SK-N-SH (cell line): ENCODE measurements at regions not wholly inside any gene's neighbourhood (a gene's known extent, or its start where the extent isn't known, plus 50 kb on each side); places are given as distances from the start of the nearest gene placed in this dataset.

Source experiments
- CTCF ChIA-PET: fragments of 300-600, 350-600 bp; formaldehyde crosslinking; extraction: SDS; loops from one replicate; lab custom pipeline; 2021; lab: Yijun Ruan, JAX
- POLR2A ChIA-PET: fragments of 350-600 bp; sonication (Branson Sonifier 250); formaldehyde crosslinking; extraction: SDS; loops from one replicate; lab custom pipeline; 2020; ENCODE audit warnings: antibody characterized with exemption, inconsistent platforms; lab: Yijun Ruan, JAX
- DNase-seq: peaks from one replicate; pipeline ENCODE4 v3.0.0; 2012
- H2AFZ ChIP-seq: fragments of 200-600 bp; sonication (generic); 2 replicates; pipeline ENCODE4 v1.8.1; 2016; ENCODE audit warnings: antibody characterized with exemption, mild to moderate bottlenecking, low read depth
- H3F3A ChIP-seq: fragments of 200-600 bp; sonication (generic); replicated peaks from 2 replicates; pipeline ENCODE3; 2016; ENCODE audit warnings: antibody characterized with exemption, mild to moderate bottlenecking; ENCODE audit not compliant: insufficient read depth
- H3K27ac ChIP-seq, 2 experiments: fragments of 200-500 bp in 1 of 2; fragments of 200-600 bp in 1 of 2; sonication (Bioruptor generic) in 1 of 2; sonication (generic), shearing (Covaris generic) in 1 of 2; 2 replicates each; pipeline versions ENCODE4 v1.5.1 to v1.6.1; 2014 to 2016; ENCODE audit warnings: low read depth in 2 of 2, inconsistent platforms in 1 of 2, low read length in 1 of 2, mild to moderate bottlenecking in 1 of 2, mixed read lengths in 1 of 2
- H3K27me3 ChIP-seq: fragments of 200-600 bp; sonication (generic), shearing (Covaris generic); 2 replicates; pipeline ENCODE4 v1.6.1; 2016; ENCODE audit warnings: mixed run types; ENCODE audit not compliant: insufficient read depth
- H3K36me3 ChIP-seq, 2 experiments: fragments of 200-500 bp in 1 of 2; fragments of 200-600 bp in 1 of 2; sonication (Bioruptor generic) in 1 of 2; sonication (generic) in 1 of 2; replicated peaks in 1 of 2; 2 replicates each; pipeline versions ENCODE3 to v1.5.1; 2014 to 2016; ENCODE audit warnings: low read length in 1 of 2, mild to moderate bottlenecking in 1 of 2; ENCODE audit not compliant: insufficient read depth in 2 of 2, control insufficient read depth in 1 of 2
- H3K4me1 ChIP-seq, 2 experiments: fragments of 200-500 bp in 1 of 2; fragments of 200-600 bp in 1 of 2; sonication (Bioruptor generic) in 1 of 2; sonication (generic), shearing (Covaris generic) in 1 of 2; 2 replicates each; pipeline versions ENCODE4 v1.5.1 to v1.6.1; 2014 to 2016; ENCODE audit warnings: low read depth in 1 of 2, low read length in 1 of 2, mixed run types in 1 of 2; ENCODE audit not compliant: insufficient read depth in 2 of 2, control insufficient read depth in 1 of 2
- H3K4me2 ChIP-seq: fragments of 200-600 bp; sonication (generic), shearing (Covaris generic); 2 replicates; pipeline ENCODE4 v1.6.1; 2017; ENCODE audit warnings: mixed run types
- H3K4me3 ChIP-seq, 2 experiments: fragments of 200-500 bp in 1 of 2; fragments of 200-600 bp in 1 of 2; sonication (Bioruptor generic) in 1 of 2; sonication (generic), shearing (Covaris generic) in 1 of 2; 2 replicates each; pipeline versions ENCODE4 v1.5.1 to v1.8.1; 2014 to 2016; ENCODE audit warnings: low read depth in 2 of 2, inconsistent platforms in 1 of 2, low read length in 1 of 2, mild to moderate bottlenecking in 1 of 2, mixed read lengths in 1 of 2, moderate library complexity in 1 of 2
- H3K79me2 ChIP-seq: fragments of 200-600 bp; sonication (generic); 2 replicates; pipeline ENCODE4 v1.8.1; 2017; ENCODE audit warnings: mild to moderate bottlenecking; ENCODE audit not compliant: insufficient read depth
- H3K9ac ChIP-seq: fragments of 200-600 bp; sonication (generic); 2 replicates; pipeline ENCODE4 v1.6.1; 2017; ENCODE audit warnings: mixed run types
- H3K9me2 ChIP-seq: fragments of 200-600 bp; sonication (generic); 2 replicates; pipeline ENCODE4 v1.6.1; 2017; ENCODE audit warnings: mixed run types
- H3K9me3 ChIP-seq: fragments of 200-600 bp; sonication (generic); 2 replicates; pipeline ENCODE4 v1.6.1; 2017; ENCODE audit warnings: mixed run types, mild to moderate bottlenecking, moderate library complexity
- H4K20me1 ChIP-seq: fragments of 200-600 bp; sonication (generic); 2 replicates; pipeline ENCODE4 v1.6.1; 2017; ENCODE audit warnings: mild to moderate bottlenecking, mixed run types; ENCODE audit not compliant: insufficient read depth
- EP300 ChIP-seq, 2 experiments: IDR thresholded peaks; 2 replicates each; pipeline versions ENCODE4 v1.4.0 to v1.6.1; 2012; ENCODE audit warnings: borderline replicate concordance in 1 of 2, low read depth in 1 of 2, low read length in 1 of 2
- FOSL2 ChIP-seq: IDR thresholded peaks from 2 replicates; pipeline ENCODE4 v1.4.0; 2012; ENCODE audit warnings: low read depth, mild to moderate bottlenecking, moderate library complexity, borderline replicate concordance
- FOXM1 ChIP-seq: IDR thresholded peaks from 2 replicates; pipeline ENCODE4 v1.4.0; 2012; ENCODE audit warnings: low read depth, mild to moderate bottlenecking
- JUND ChIP-seq: IDR thresholded peaks from 2 replicates; pipeline ENCODE4 v1.4.0; 2012
- MEF2A ChIP-seq: IDR thresholded peaks from 2 replicates; pipeline ENCODE4 v1.4.0; 2012; ENCODE audit warnings: low read depth, borderline replicate concordance
- MXI1 ChIP-seq: IDR thresholded peaks from 2 replicates; pipeline ENCODE4 v1.6.1; 2012; ENCODE audit warnings: mild to moderate bottlenecking, low read depth, low read length, improper control_type of control experiment
- NFIC ChIP-seq: IDR thresholded peaks from 2 replicates; pipeline ENCODE4 v1.4.0; 2012; ENCODE audit warnings: borderline replicate concordance
- POLR2AphosphoS5 ChIP-seq: IDR thresholded peaks from 2 replicates; pipeline ENCODE4 v1.6.1; 2012; ENCODE audit warnings: low read depth, low read length
- RFX5 ChIP-seq: IDR thresholded peaks from 2 replicates; pipeline ENCODE4 v1.6.1; 2012; ENCODE audit warnings: mild to moderate bottlenecking, improper control_type of control experiment, low read length
- RXRA ChIP-seq: IDR thresholded peaks from 2 replicates; pipeline ENCODE4 v1.4.0; 2012; ENCODE audit warnings: low read depth, mild to moderate bottlenecking, borderline replicate concordance
- TAF1 ChIP-seq: IDR thresholded peaks from 2 replicates; pipeline ENCODE4 v1.6.1; 2012; ENCODE audit warnings: low read depth, mild to moderate bottlenecking, low read length, moderate library complexity, borderline replicate concordance
- TCF12 ChIP-seq: IDR thresholded peaks from 2 replicates; pipeline ENCODE4 v1.4.0; 2012
- TEAD4 ChIP-seq: IDR thresholded peaks from 2 replicates; pipeline ENCODE4 v1.4.0; 2012; ENCODE audit warnings: mild to moderate bottlenecking, borderline replicate concordance; ENCODE audit not compliant: insufficient read depth
- WGBS: methylation state at CpG from one replicate; pipeline ENCODE4 v1.1.6; 2017; ENCODE audit warnings: low lambda C conversion rate; 5-methylcytosine and 5-hydroxymethylcytosine counted together
- TF ChIP-seq, protein P1 (sequence below): fragments of 150-350 bp; IDR thresholded peaks from 2 replicates; pipeline ENCODE4 v1.6.1; 2016; ENCODE audit warnings: mild to moderate bottlenecking, low read depth, low read length
- TF ChIP-seq, protein P2 (sequence below): IDR thresholded peaks from 2 replicates; pipeline ENCODE4; 2012
- TF ChIP-seq, protein P3 (sequence below): IDR thresholded peaks from 2 replicates; pipeline ENCODE4 v1.4.0; 2012; ENCODE audit warnings: low read depth

DNA sequence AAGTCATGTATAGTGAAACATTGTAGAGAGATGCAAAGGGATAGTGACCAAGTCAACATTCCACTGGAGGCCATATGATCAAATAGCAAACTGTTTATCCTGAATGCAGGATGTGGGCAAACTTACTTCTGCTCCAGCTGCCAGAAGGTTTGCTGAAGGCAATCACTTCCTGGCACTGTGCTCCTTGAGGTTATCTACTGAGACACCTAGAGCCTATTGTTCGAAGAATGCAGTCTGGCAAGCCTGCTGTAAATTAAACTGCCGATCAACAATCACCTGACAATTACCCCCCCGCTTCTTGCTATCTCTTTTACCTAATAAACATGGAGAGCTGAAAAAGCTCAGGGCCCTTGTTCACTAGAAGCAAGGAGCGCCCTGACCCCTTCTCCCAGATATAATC lies 139.4 kb upstream of the B3GALT2 start (continued):
- TF ChIP-seq, protein P1, sequence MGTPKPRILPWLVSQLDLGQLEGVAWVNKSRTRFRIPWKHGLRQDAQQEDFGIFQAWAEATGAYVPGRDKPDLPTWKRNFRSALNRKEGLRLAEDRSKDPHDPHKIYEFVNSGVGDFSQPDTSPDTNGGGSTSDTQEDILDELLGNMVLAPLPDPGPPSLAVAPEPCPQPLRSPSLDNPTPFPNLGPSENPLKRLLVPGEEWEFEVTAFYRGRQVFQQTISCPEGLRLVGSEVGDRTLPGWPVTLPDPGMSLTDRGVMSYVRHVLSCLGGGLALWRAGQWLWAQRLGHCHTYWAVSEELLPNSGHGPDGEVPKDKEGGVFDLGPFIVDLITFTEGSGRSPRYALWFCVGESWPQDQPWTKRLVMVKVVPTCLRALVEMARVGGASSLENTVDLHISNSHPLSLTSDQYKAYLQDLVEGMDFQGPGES: no peak
- TF ChIP-seq RXRA: no peak
- TF ChIP-seq MXI1: no peak
- TF ChIP-seq, protein P2, sequence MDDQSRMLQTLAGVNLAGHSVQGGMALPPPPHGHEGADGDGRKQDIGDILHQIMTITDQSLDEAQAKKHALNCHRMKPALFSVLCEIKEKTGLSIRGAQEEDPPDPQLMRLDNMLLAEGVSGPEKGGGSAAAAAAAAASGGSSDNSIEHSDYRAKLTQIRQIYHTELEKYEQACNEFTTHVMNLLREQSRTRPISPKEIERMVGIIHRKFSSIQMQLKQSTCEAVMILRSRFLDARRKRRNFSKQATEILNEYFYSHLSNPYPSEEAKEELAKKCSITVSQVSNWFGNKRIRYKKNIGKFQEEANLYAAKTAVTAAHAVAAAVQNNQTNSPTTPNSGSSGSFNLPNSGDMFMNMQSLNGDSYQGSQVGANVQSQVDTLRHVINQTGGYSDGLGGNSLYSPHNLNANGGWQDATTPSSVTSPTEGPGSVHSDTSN: no peak
- TF ChIP-seq MEF2A: no peak
- no peak for TF ChIP-seq FOXM1
- TF ChIP-seq, all 33 proteins: peak for 0

DNA sequence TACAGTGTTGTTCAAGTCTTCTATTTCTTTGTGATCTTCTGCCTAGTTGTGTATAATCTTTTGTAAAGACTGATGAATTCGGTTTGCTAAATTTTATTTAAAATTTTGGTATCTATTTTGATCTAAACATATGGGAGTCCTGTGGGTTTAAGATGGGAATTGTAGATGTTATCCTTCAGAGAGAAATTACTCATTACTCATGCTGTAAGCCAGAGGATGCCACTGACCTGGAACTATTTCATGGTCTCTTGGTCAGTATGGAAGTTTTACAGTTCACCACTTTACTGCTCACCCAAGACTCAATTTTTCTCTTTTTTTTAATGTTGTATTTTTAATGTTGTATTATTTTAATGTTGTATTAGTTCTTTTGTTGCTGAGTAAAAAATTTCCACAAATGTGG lies 138.6 kb upstream of the B3GALT2 start:
- no peak for TF ChIP-seq FOXM1
- TF ChIP-seq JUND: 0 out of 2 replicates have a peak, but pooled peaks have one; percentile 30
- TF ChIP-seq, protein P2: peak; percentile 31; the same call in 1 of the 2 replicates
- TF ChIP-seq, protein P3, sequence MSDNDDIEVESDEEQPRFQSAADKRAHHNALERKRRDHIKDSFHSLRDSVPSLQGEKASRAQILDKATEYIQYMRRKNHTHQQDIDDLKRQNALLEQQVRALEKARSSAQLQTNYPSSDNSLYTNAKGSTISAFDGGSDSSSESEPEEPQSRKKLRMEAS: no peak
- peak; percentile 47 for TF ChIP-seq TCF12
- Histone ChIP-seq H3F3A (peaks cover 10% of the 10 kb centered on the region), H3K79me2 (no peaks in the 10 kb centered on the region), H3K9me3 (no peaks in the 10 kb centered on the region), H3K4me3 (no peak overlapping the region), H3K4me1 (peaks cover 0 to 5% of the 10 kb centered on the region in 2 experiments; a peak in 2 of 4 replicates), H3K9ac (no peak overlapping the region), H3K27ac (peak overlapping the region; percentile 37 to 70; a peak in 2 of 4 replicates), H3K36me3 (peaks cover 0 to 3% of the 10 kb centered on the region in 2 experiments), H3K4me2 (no peak overlapping the region), H2AFZ (no peak overlapping the region), H3K27me3 (no peaks in the 10 kb centered on the region), H4K20me1 (no peaks in the 10 kb centered on the region), H3K9me2 (no peaks in the 10 kb centered on the region)
- CTCF ChIA-PET: no interaction called here
- POLR2A ChIA-PET: no interaction called here
- 7% methylated on average over 1 of the region's 1 CpG for WGBS
- no peak for DNase-seq

DNA sequence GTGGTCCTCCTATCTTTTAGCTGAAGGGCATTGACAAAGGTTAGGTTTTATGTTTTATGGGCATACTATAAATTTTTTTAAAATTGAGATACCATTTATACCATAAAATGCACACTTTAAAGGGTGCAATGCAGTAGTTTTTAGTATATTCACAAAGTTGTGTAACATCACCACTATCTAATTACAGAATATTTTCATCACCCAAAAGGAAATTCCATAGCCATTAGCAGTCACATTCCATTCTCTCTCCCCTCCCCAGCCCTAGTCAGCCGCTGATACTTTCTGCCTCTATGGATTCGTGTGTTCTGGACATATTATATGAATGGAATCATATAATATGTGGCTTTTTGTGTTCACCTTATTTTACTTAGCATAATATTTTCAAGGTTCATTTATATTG lies 135.8 kb upstream of the B3GALT2 start:
- no peak for DNase-seq
- Histone ChIP-seq H3K27me3 (no peaks in the 10 kb centered on the region), H2AFZ (peak overlapping the region; percentile 74)

More for the DNA sequence above, 135.8 kb upstream of the B3GALT2 start:
- H3K4me2 ChIP-seq: 0 out of 2 replicates have a peak overlapping the region, but pooled peaks have one; percentile 5
- H3K79me2 ChIP-seq: no peaks in the 10 kb centered on the region
- ChIA-PET POLR2A (no interaction called here), CTCF (interaction anchor here (1.1 kb wide), 1 partner anchor 17 kb away, joined by 3 read pairs; no protein-coding TSS in a partner anchor)
- no peak overlapping the region for H3K9ac ChIP-seq
- H3K4me3 ChIP-seq: no peak overlapping the region
- H3K4me1 ChIP-seq: peaks cover 0 to 5% of the 10 kb centered on the region in 2 experiments; a peak in 2 of 4 replicates
- peaks cover 10% of the 10 kb centered on the region for H3F3A ChIP-seq
- H3K27ac ChIP-seq: peak overlapping the region; percentile 39 to 56; a peak in 2 of 4 replicates
- no peaks in the 10 kb centered on the region for H4K20me1 ChIP-seq
- H3K36me3 ChIP-seq: no peaks in the 10 kb centered on the region
- no peaks in the 10 kb centered on the region for H3K9me2 ChIP-seq
- WGBS: 8% methylated on average over 2 of the region's 2 CpGs
- TF ChIP-seq TEAD4: peak; percentile 39; the same call in 1 of the 2 replicates
- TF ChIP-seq MXI1: no peak
- peak; percentile 33 for TF ChIP-seq TCF12
- TF ChIP-seq TAF1: no peak
- TF ChIP-seq JUND: peak; percentile 71
- peak; percentile 57; the same call in 1 of the 2 replicates for TF ChIP-seq FOSL2
- TF ChIP-seq EP300 (IDR thresholded peaks at IDR 0.05; ENCODE audit: borderline replicate concordance in 1 of 2, low read depth in 1 of 2, low read length in 1 of 2): peak in 1 of 2 experiments; percentile 52; a peak in 1 of 4 replicates
- TF ChIP-seq, protein P2: peak; percentile 19; the same call in 1 of the 2 replicates
- peak; percentile 36; the same call in 1 of the 2 replicates for TF ChIP-seq NFIC
- no peak for TF ChIP-seq POLR2AphosphoS5
- no peak for TF ChIP-seq RFX5
- peaks cover 8% of the 10 kb centered on the region; the same call in 1 of the 2 replicates for H3K9me3 ChIP-seq
